ENCODE measurements at regions not wholly inside any gene's neighbourhood (a gene's known extent, or its start where the extent isn't known, plus 50 kb on each side); places are given as distances from the start of the nearest gene placed in this dataset.

- Histone ChIP-seq H3K4me1 (ENCODE audit: insufficient read depth) (no peaks in the 10 kb centered on the region), H3K27ac (no peak overlapping the region), H3K27me3 (no peaks in the 10 kb centered on the region), H3K9me3 (no peaks in the 10 kb centered on the region), H3K4me3 (no peak overlapping the region), H3K36me3 (no peaks in the 10 kb centered on the region)
- DNase-seq, result no peak
- TF ChIP-seq EP300 (IDR thresholded peaks at IDR 0.05) (no peak), POLR2A (IDR thresholded peaks at IDR 0.05) (no peak), CTCF (IDR thresholded peaks at IDR 0.05) (no peak)
- intact Hi-C loops (cut with DNase I), result no loop called here
- 66 to 92% (median 84%) methylated on average over 7 of the region's 7 CpGs for WGBS, 3 donors
These were observed 72.4 kb upstream of the GADL1 start for GRCh38 chr3:30966896-30967295.

- H3K4me1 ChIP-seq (ENCODE audit: insufficient read depth), result no peaks in the 10 kb centered on the region
These were observed 75.7 kb upstream of the GADL1 start for GRCh38 chr3:30970183-30970582.

GRCh38 chr3:30972449-30972848 is 78.0 kb upstream of the GADL1 start:
- no peaks in the 10 kb centered on the region for H3K36me3 ChIP-seq
- H3K4me3 ChIP-seq, result no peak overlapping the region
- intact Hi-C loops (cut with DNase I), result no loop called here
- 91 to 100% (median 92%) methylated on average over 1 of the region's 1 CpG for WGBS, 3 donors
- TF ChIP-seq POLR2A (IDR thresholded peaks at IDR 0.05) (no peak), CTCF (IDR thresholded peaks at IDR 0.05) (no peak), EP300 (IDR thresholded peaks at IDR 0.05) (no peak)
- no peak overlapping the region for H3K27ac ChIP-seq
- H3K4me1 ChIP-seq (ENCODE audit: insufficient read depth), result no peaks in the 10 kb centered on the region
- no peaks in the 10 kb centered on the region for H3K27me3 ChIP-seq
- DNase-seq, result no peak
- no peaks in the 10 kb centered on the region for H3K9me3 ChIP-seq

More at GRCh38 chr3:30970183-30970582, 75.7 kb upstream of the GADL1 start:
- 77 to 80% (median 78%) methylated on average over 2 of the region's 2 CpGs for WGBS, 3 donors
- no peak overlapping the region for H3K4me3 ChIP-seq
- no peaks in the 10 kb centered on the region for H3K27me3 ChIP-seq
- H3K9me3 ChIP-seq, result no peaks in the 10 kb centered on the region
- DNase-seq, result no peak
- TF ChIP-seq EP300 (IDR thresholded peaks at IDR 0.05) (no peak), CTCF (IDR thresholded peaks at IDR 0.05) (no peak), POLR2A (IDR thresholded peaks at IDR 0.05) (no peak)
- no peak overlapping the region for H3K27ac ChIP-seq
- intact Hi-C loops (cut with DNase I), result no loop called here
- no peaks in the 10 kb centered on the region for H3K36me3 ChIP-seq

- Histone ChIP-seq H3K9me3 (no peaks in the 10 kb centered on the region), H3K27me3 (no peaks in the 10 kb centered on the region), H3K4me1 (ENCODE audit: insufficient read depth) (no peaks in the 10 kb centered on the region), H3K36me3 (no peaks in the 10 kb centered on the region), H3K27ac (no peak overlapping the region), H3K4me3 (no peak overlapping the region)
- DNase-seq, result no peak
- no peak for TF ChIP-seq EP300 (IDR thresholded peaks at IDR 0.05)
- TF ChIP-seq CTCF (IDR thresholded peaks at IDR 0.05), result no peak
- no peak for TF ChIP-seq POLR2A (IDR thresholded peaks at IDR 0.05)
- intact Hi-C loops (cut with DNase I), result no loop called here
- 88 to 94% (median 88%) methylated on average over 2 of the region's 2 CpGs for WGBS, 3 donors
These were observed 79.6 kb upstream of the GADL1 start for GRCh38 chr3:30974071-30974470.

GRCh38 chr3:30977592-30977991 is 83.1 kb upstream of the GADL1 start:
- TF ChIP-seq EP300 (IDR thresholded peaks at IDR 0.05) (no peak), POLR2A (IDR thresholded peaks at IDR 0.05) (no peak), CTCF (IDR thresholded peaks at IDR 0.05) (no peak)
- 88 to 100% (median 100%) methylated on average over 1 of the region's 1 CpG for WGBS, 3 donors
- intact Hi-C loops (cut with DNase I), result no loop called here
- Histone ChIP-seq H3K27ac (no peak overlapping the region), H3K4me1 (ENCODE audit: insufficient read depth) (no peaks in the 10 kb centered on the region), H3K36me3 (no peaks in the 10 kb centered on the region), H3K9me3 (no peaks in the 10 kb centered on the region), H3K27me3 (no peaks in the 10 kb centered on the region), H3K4me3 (no peak overlapping the region)
- no peak for DNase-seq
